ENCODE measurements at regions not wholly inside any gene's neighbourhood (a gene's known extent, or its start where the extent isn't known, plus 50 kb on each side); places are given as distances from the start of the nearest gene placed in this dataset.

DNA sequence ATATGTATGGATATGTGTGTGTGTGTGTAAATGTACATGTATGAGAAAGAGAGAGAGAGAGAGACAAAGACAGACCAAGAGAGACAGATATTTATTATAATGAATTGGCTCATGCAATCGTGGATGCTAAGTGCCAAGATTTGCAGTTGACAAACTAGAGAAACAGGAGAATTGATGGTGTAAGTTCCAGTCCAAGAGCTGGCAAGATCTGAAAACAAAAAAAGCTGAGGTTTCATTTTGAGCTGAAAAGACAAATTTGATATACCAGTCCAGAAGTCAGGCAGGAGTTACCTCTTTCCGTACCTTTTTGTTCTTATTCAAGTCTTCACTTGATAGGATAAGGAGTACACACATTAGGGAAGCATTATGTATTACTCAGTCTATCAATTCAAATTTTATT, 157.8 kb downstream of the COPS8 start:
- TF ChIP-seq, protein P1, sequence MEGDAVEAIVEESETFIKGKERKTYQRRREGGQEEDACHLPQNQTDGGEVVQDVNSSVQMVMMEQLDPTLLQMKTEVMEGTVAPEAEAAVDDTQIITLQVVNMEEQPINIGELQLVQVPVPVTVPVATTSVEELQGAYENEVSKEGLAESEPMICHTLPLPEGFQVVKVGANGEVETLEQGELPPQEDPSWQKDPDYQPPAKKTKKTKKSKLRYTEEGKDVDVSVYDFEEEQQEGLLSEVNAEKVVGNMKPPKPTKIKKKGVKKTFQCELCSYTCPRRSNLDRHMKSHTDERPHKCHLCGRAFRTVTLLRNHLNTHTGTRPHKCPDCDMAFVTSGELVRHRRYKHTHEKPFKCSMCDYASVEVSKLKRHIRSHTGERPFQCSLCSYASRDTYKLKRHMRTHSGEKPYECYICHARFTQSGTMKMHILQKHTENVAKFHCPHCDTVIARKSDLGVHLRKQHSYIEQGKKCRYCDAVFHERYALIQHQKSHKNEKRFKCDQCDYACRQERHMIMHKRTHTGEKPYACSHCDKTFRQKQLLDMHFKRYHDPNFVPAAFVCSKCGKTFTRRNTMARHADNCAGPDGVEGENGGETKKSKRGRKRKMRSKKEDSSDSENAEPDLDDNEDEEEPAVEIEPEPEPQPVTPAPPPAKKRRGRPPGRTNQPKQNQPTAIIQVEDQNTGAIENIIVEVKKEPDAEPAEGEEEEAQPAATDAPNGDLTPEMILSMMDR (IDR thresholded peaks at IDR 0.05), result no peak
- no peak for TF ChIP-seq POLR2A (IDR thresholded peaks at IDR 0.05)

Data from uterus (tissue), 2 donors.